Superior temporal gyrus (tissue), 1 donor: ENCODE measurements at regions not wholly inside any gene's neighbourhood (a gene's known extent, or its start where the extent isn't known, plus 50 kb on each side); places are given as distances from the start of the nearest gene placed in this dataset.
"Not testable (repeated sequence)": the region's sequence is repeated elsewhere in the genome, so short reads cannot be mapped to it uniquely, and the experiment has no call there.

Experiments
- DNase-seq: peaks from one replicate; pipeline ENCODE4 v3.0.0-alpha.2; 2016; ENCODE audit errors: extremely low spot score

DNA sequence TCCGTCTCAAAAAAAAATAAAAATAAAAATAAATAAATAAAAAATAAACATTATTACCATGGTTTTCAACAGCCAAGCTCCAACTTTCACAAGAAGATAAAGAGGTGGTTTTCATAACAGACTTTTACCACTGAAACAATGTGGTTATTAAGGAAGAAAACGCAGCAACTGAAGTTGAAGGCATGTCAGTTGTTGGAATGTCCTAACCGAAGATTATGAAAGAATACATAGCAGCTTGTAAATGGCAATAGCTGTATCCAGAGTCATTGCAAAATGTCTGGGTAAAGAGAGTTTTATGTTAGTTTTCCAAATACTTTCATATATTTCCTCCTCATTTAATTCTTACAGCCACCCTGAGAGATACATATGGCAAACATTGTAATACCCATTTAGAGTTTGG, 161.6 kb upstream of the MARCKS start:
- no peak for DNase-seq

DNA sequence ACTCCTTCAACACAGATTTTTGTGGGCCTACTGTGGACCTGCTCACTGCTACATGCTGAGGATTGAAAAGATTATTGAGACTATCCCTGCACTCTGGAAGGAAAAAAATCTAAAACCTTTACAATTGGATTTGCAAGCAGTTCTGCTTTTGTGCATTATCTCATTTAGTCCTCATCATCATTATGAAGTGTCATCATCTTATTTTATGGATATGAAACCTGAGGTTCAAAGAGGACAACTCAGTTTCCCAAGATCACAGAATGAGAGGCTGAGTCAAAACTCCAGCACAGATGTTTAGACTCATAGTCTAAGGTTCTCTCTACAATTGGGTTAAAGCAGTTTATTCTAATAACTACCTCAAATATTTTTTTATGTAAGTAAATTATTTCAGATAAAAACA, 160.2 kb upstream of the MARCKS start:
- DNase-seq: no peak

DNA sequence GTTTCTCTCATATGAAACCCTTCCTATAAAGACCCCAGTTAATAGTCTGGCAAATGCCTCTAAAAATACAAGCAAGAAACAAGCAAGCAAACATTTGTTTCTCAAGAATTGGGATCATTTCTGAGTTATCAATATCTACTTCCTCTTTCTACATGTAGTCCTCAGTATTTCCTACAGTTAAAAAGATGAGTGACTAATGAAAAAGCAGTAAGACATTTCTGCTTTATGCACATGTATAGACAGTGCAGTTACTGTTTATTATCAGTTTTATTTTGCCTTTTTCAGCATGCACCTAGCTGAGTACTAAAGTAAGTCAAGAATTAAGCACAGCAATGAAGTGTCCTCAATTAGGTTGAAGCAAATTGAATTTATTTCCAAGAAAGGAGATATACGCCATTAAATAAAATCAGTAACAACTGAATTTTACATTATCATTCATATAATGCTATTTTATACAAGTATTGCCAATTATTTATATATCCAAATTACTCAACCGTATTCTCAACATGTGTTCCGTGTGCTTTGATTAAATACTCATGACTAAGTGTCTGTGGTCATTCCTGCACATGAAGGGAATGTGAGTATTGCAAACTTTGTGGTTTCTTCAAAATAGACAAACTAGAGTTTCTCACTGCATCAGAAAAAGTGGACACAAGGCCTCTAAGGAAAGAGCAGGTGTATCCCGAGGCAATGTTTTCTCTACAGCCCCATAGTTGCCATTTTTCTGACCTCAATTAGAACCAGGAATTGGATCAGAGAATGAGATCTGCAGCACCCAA, 159.3 kb upstream of the MARCKS start:
- no peak for DNase-seq

DNA sequence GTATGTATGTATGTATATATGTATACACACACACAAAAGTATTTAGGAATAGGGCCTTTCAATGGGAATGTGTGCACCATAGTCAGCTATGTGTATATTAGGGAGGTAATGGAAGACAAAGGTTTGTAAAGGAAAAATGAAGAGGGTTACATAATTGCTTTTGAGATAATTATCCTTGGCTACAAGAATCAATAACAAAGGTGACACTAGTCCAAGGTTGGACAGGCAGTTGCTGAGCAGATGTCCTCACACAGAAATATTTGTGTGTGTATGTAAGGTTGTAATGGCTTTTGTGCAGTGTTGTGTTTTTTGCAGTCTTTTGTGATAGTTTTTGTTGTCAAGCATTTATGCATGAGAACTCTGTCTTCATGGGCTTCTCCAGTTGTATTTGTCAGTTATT, 157.9 kb upstream of the MARCKS start:
- DNase-seq: no peak

DNA sequence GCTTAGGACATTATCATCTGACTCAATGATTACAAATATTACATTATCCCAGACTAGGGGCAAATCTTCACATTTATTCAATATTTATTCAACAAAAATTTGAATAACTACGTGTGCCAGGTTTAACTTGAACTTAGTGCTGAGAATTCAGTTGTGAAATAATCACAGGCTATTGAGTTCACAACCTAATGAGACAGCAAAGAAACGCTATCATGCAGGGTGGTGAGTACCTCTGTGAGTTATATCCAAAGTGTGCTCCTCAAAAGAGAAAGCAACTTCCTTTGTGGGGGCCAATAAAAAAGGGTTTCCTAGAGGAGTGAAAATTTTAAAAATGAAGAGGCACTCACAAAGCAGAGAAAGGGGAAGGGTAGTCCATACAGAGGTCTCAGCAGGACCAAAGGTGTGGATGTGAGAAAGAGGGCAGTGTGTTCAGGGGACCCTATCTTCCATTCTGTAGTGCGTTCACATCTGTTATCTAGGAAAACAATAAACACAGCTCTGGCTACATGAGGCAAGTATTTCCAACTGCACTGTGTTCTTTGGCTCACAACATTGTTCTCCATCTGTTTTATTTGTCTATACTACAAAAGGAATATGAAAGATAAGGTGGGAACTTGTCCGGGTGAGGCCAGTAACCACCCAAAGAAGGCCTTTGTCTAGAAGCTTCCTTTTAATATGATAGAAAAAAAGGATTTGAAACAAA, 155.4 kb upstream of the MARCKS start:
- DNase-seq: no peak

DNA sequence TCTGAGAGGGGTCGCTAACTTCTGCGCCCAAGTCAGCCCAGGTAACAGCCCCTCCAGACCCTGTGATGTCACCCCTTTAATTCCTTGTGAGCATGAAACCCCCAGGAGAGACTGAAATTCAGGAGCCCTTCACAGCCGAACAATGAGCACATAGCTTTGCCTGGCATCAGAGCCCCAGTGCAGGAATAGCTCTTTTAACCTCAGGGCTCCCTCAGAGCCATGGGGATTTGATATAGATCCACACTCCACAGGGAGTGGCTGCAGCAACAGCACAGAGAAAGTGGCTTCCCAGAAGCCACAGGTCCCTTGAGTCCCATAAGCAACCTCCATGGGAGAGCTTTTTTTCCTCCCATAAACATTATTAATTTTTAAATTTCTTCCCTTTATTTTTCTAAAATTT, 150.0 kb upstream of the MARCKS start:
- DNase-seq: no peak

DNA sequence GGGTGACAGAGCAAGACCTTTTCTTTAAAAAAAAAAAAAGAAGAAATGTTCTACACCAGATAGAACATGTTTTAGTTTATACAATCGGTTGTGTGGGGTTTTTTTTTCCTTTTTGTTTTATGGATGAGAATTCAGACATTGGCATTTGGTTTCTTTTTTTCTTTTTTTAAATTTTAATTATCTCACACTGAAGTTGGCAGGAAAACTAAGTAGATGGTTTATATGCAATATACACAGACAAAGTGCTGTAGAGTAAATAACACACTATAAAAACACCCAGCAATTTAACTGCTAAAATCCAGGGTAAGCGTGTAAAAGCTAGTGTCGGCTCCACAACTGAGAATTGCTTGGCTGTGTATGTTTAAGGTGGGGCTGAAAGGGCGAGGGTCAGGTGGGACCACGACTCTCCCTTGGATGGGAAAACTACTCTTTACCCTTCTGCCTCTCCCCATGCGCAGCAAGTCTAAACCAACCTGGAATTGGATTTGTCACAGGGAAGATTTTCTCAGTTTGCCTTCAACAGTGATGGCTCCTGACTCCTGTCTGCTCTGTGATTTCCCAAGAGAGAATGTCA, 147.1 kb upstream of the MARCKS start:
- DNase-seq: no peak

DNA sequence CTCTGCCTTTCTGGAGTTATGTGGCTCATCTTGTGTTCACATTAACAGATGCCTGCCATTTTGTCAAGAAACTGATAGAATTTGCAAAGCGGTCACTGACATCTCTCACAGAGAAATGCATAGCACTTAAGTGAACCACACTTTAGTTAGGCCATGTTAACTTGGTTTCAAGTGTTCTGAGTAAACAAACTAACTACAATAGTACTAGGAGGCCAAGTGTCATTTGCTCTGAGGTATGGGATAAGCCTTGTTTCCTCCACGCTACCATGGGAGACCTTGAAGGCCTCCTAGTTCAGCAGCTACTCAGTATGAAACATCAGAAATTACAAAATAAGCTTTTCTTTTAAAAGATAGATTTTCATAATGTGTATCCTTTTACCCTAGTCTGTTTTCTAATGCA, 143.5 kb upstream of the MARCKS start:
- no peak for DNase-seq

DNA sequence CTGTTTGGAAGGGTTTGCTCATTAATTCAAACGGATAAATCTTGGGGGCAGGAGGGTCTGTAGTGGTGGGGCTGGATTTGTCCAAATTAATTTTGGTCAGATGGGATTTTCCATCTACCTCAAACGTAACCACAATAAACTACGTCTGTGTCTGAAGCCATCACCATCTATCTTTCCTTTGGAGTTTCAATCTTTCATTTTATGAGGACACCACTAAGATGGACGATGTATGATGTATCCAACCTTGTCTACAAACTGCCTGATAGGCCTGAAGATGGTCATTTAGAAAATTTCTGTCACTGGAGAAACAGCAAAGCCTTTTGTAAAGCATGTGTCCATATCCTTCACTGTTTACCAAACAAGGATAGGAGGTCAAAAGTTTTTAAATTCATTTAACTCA, 138.6 kb upstream of the MARCKS start:
- DNase-seq: no peak

DNA sequence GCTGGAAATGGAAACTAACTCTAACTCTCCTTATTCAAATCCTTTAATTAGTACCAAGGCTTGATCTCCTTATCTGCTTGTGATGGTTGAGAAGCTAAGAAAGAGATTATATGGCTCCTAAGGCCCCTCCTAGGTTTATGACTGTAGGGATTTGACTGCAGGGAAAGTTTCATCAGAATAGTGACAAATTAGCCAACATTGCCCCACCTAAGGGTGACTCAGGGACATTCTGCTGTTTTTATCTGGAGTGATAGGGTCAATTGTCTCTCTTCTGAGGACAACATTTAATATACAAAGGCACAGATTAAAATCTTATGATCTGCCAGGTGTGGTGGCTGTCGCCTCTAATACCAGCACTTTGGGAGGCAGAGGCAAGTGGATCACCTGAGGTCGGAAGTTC, 138.1 kb upstream of the MARCKS start:
- DNase-seq: no peak

DNA sequence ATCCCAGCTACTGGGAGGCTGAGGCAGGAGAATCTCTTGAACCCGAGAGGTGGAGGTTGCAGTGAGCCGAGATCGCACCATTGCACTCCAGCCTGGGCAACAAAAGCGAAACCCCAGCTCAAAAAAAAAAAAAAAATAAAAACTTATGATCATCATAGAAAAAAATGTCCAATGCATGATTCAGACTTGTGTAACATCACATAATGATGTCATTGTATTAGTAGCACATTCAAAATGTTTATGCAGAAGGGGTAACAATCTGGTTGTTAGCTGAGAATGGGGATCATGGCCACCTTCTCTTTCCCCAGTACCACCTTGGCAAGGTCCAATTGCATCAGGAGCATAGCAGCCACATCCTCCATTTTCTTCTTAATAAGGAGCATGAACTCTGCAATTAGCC, 137.6 kb upstream of the MARCKS start:
- no peak for DNase-seq

DNA sequence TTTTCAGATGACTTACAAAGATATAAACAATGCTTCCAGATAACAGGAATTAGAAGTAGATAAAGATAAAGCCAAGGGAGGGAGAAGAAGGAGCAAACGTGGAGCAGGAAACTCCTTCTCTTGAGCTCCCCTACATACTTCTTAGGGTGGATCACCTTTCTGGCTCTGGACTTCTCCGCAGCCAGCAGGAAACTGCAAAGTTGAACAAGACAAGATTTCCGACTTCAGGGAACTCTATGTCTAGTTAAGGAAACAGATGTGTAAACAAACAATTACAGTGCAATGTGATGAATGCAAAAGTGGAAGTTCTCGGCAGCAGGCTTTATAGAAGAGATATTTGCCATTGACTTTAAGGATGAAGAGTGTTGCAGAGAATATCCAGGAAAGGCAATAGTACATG, 134.0 kb upstream of the MARCKS start:
- no peak for DNase-seq

DNA sequence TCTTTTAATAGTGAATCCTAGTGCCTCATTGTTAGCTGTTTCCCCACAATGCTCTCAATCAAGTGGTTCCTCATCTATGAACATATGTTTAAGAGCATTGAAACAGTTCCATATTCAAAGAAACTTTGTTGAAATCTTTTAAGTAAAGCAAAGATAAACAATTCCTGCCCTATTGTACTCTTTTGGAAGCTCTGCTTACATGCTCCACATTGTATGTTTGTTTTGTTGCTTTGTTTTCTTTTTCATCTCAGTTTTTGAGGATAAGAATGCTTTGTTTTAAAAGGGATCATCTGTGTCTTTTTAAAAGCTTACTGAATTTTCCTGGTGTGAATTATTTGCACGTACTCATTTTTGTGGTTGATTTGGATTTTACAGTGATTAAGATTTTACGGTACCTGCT, 132.2 kb upstream of the MARCKS start:
- DNase-seq: not testable (repeated sequence)

DNA sequence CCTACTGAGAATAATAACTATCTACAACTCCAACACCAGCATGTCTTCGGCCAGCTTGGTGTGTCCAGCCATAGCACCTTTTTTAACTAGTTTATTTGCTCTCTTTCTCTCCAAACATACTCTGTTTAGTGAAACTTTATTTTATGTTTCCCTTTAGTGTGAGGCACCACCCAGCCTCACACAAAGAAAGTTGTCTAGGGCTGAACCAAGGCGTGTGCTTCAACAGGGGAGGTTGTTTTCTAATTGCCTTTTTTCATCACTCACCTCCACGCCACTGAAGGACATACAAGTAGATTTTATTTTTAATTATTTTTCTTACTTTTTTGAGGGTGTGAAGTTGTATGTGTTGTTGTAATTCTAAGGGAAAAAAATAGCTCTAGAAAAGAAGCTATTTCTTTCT, 125.6 kb upstream of the MARCKS start:
- DNase-seq: no peak

DNA sequence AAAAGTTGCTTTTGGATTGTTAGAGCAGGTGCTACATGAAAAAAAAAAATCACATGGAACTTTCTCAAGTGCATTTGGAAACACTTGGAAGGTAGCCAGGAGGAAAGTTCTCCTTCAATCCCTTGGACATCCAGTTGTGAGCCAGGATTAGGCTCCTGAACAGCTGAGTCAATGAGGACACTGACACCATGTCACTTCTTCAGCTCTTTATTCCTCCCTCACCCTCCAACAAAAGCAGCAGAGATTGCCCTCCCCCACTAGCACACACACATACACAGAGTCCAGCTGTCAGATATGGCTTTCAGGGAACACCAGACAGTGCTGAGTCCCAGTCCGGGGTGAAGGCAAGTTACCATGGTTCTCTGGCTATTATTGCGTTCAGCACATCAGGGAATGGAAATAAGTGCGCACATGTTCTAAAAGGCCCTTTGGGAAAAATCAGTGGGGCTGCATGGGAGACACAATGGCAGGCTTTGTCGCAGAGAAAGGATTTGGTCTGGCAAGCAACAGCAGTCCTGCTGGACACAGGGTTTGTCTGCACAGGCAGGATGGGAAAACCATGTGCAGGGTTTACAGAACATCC, 124.7 kb upstream of the MARCKS start:
- peak; percentile 75 for DNase-seq

DNA sequence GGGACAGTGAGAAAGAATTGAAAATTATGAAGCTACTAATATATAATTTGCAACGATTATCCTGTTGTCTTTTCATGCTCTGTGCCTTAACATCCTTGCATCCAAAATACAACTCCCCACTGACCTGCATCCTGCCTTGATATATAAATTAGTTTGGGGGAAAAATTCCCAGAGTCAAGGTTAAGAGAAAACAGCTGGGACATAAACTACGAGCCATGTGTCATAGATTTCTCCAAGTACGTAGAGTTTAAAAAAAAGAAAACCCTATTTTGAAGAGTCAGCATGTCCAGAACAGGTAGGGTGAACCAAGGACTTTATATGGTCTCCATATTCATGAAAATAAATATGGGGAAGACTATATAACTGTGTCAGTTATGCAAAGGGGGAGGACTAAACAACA, 123.8 kb upstream of the MARCKS start:
- DNase-seq: no peak

DNA sequence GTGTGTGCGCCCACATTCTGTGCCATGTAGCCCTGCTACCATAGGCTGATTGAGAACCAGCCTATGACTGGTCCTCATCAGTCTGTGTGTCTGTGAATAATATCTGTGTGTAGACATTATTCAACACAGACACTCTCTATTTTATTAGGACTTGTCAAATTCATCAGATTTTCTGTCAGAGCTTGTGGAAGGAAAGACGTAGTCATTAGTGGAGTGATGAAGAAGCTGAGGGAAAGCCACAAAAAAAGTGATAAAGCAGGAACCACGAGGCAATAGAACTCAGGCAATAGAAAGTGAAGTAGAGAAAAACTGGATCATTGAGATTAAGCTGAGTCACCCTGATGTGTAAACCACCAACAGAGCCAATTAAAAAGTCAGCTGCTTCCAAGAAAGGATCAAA, 122.2 kb upstream of the MARCKS start:
- no peak for DNase-seq

DNA sequence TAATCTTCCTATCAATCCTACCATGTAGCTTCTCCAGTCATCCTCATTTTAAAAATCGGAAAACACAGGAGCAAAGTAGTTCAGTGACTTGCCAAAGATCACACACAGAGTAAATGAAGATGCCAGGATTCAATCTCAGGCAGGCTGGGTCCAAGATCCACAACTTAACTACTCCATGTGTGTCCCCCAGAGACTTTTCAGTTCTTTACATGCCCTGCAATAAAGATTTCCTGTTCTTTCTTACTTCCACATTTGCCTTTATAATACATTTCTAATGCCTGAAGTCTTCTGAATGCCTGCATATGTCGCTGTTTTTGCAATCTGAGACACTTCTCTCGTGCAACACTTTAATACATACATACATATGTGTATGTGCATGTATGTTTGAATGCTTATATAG, 121.7 kb upstream of the MARCKS start:
- no peak for DNase-seq

DNA sequence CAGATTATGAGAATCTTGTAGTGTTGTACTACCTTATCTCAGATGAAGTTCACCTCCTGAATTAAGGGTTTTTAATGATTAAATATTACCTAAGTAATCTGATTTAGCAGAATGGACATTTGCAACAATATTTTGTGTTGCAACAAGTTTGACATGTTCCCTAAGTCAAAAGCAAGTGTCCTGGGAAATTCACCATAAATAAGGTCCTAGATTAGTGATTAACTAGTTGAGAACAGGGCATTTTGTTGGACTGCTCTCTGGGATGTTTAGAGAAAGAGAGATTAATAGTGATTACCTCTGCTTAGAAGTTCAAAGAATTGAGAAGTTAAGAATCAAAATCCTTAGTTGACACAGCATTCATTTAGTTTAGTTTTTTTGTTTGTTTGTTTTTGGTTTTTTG, 120.2 kb upstream of the MARCKS start:
- DNase-seq: no peak

DNA sequence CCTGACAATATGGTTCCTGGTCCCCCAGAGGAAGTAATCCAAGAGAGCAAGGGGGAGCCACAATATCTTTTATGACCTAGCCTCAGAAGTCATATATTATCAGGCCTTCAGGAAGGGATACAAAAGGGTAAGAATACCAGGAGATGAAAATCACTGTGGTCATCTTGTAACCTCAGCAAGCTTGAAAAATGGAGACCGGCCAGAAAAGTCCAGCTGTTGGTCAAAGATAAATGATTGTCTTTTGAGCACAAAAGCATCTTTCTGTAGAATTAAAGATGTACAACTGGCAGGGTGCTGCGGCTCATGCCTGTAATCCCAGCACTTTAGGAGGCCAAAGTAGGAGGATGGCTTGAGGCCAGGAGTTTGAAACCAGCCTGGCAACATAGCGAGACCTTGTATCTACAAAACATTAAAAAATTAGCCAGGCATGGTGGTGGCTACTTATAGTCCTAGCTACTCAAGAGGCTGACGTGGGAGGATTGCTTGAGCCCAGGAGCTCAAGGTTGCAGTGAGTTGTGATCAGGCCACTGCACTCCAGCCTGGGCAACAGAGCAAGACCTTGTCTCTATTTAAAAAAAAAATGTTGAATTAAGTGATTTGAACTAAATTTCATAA, 118.0 kb upstream of the MARCKS start:
- DNase-seq: no peak

DNA sequence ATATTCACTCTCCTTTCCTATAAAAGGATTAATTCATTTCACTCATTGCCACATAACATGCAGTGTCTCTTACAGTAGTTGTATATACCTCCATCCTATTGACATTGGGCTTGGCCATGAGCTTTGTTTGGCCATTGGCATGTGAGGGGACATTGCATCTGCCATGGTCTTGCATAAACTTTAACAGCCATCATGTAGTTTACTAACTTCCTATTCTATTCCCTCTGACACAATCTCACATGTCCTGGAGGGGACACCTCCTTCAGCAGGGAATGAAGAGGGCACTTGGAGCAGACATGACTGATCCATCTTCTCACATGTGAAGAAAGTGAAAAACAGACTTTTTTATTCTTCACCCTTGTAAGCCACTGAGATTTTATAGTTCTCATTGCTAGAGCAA, 115.5 kb upstream of the MARCKS start:
- no peak for DNase-seq

DNA sequence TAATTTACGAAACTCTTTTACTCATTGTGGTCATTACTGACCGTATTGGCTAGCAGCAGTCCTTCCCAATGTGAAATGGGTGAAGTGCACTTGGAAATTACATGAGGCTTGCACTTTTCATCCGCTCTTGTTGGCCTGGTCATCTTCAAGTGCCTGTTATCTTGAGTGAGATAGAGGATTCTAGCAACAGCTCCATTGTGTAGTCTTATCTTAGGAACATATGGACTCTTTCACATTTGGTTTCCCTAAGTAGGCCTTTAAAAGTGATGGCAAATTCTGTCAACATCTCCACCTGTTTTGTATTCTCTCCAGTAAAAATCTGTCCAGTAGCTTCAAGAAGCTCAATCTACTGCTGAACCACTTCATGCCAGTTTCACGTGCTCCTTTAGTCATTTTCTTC, 114.8 kb upstream of the MARCKS start:
- no peak for DNase-seq

DNA sequence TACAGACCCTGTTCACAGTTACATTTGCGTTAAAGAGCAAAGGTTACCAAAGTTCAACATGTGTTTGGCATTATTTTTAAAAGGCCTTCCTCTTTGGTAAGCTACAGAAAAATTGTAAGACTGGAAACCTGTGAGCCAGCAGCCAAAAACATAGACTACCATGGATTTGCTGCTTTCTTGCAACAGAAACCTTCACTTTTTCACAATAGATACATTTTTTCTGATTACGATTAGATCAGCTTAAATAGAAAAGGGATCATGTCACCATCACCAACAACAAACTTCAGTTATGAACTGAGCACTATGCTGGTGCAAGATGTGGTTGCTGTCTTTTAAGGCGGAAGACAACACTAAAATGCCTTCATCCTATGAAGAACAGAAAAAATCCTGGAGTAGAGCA, 112.3 kb upstream of the MARCKS start:
- no peak for DNase-seq
